Astrocyte of the spinal cord (primary cell): ENCODE measurements at regions not wholly inside any gene's neighbourhood (a gene's known extent, or its start where the extent isn't known, plus 50 kb on each side); places are given as distances from the start of the nearest gene placed in this dataset.
"Not testable (repeated sequence)": the region's sequence is repeated elsewhere in the genome, so short reads cannot be mapped to it uniquely, and the experiment has no call there.

Source experiments
- DNase-seq: peaks from one replicate; pipeline ENCODE4 v3.0.0; 2011; ENCODE audit warnings: low read depth, low spot score
- H3K4me3 ChIP-seq: 2 replicates; pipeline ENCODE4 v1.5.1; 2011; ENCODE audit warnings: low read depth, mild to moderate bottlenecking, low read length, moderate library complexity
- CTCF ChIP-seq: IDR thresholded peaks from 2 replicates; pipeline ENCODE4 v1.5.1; 2012; ENCODE audit warnings: low read depth, mild to moderate bottlenecking, low read length, inconsistent platforms
- in situ Hi-C: cut with HindIII; loops from 2 replicates; pipeline ENCODE4 v1.10.0; 2017; ENCODE audit warnings: low sequenced_read_pairs

- TF ChIP-seq CTCF: no peak
- DNase-seq: peak; percentile 81
- in situ Hi-C loops: no loop called here
Observed at GRCh38 chr7:91465595-91466061, 201.4 kb downstream of the FZD1 start.

GRCh38 chr7:91468256-91468655 is 204.0 kb downstream of the FZD1 start:
- no peak for TF ChIP-seq CTCF
- no peak for DNase-seq
- in situ Hi-C loops: no loop called here
- H3K4me3 ChIP-seq: no peak overlapping the region

More at GRCh38 chr7:91465595-91466061, 201.4 kb downstream of the FZD1 start:
- no peak overlapping the region for H3K4me3 ChIP-seq

- no peak for TF ChIP-seq CTCF
- H3K4me3 ChIP-seq: no peak overlapping the region
- in situ Hi-C loops: no loop called here
- no peak for DNase-seq
Observed at GRCh38 chr7:91473619-91474018, 209.4 kb downstream of the FZD1 start.

- in situ Hi-C loops: no loop called here
- TF ChIP-seq CTCF: no peak
- no peak overlapping the region for H3K4me3 ChIP-seq
- DNase-seq: no peak
Observed at GRCh38 chr7:91474074-91474473, 209.8 kb downstream of the FZD1 start.

- DNase-seq, in situ Hi-C loops, H3K4me3 ChIP-seq: not testable (repeated sequence)
Observed at GRCh38 chr7:91480470-91480869, 216.2 kb downstream of the FZD1 start.

- no peak for TF ChIP-seq CTCF
- no peak overlapping the region for H3K4me3 ChIP-seq
- no peak for DNase-seq
- in situ Hi-C loops: no loop called here
Observed at GRCh38 chr7:91491868-91492267, 227.6 kb downstream of the FZD1 start.

- no peak for DNase-seq
- no peak for TF ChIP-seq CTCF
- no peak overlapping the region for H3K4me3 ChIP-seq
- in situ Hi-C loops: no loop called here
Observed at GRCh38 chr7:91492317-91492716, 228.1 kb downstream of the FZD1 start.
